H9 (cell line): ENCODE measurements at regions not wholly inside any gene's neighbourhood (a gene's known extent, or its start where the extent isn't known, plus 50 kb on each side); places are given as distances from the start of the nearest gene placed in this dataset.

Source experiments
- DNase-seq: peaks from one replicate; pipeline ENCODE4 v3.0.0-alpha.2; 2017
- H2AFZ ChIP-seq: one replicate; pipeline ENCODE4 v1.6.1; 2013; ENCODE audit warnings: mild to moderate bottlenecking, low read length, control low read depth, moderate library complexity
- H2AK5ac ChIP-seq: 2 replicates; pipeline ENCODE4 v1.6.1; 2013; ENCODE audit warnings: low read length, control low read depth, mixed read lengths; ENCODE audit not compliant: insufficient read length
- H2BK120ac ChIP-seq: one replicate; pipeline ENCODE4 v1.6.1; 2013; ENCODE audit warnings: low read depth, mild to moderate bottlenecking, low read length, control low read depth, inconsistent platforms; ENCODE audit not compliant: poor library complexity, severe bottlenecking
- H2BK12ac ChIP-seq: 2 replicates; pipeline ENCODE4 v1.6.1; 2013; ENCODE audit warnings: low read length, control low read depth, mixed read lengths, low read depth; ENCODE audit not compliant: insufficient read length
- H2BK15ac ChIP-seq: 2 replicates; pipeline ENCODE4 v1.6.1; 2013; ENCODE audit warnings: low read depth, low read length, control low read depth
- H2BK20ac ChIP-seq: one replicate; pipeline ENCODE4 v1.6.1; 2013; ENCODE audit warnings: low read depth, mild to moderate bottlenecking, low read length, control low read depth, inconsistent platforms; ENCODE audit not compliant: poor library complexity, severe bottlenecking
- H2BK5ac ChIP-seq: 2 replicates; pipeline ENCODE4 v1.6.1; 2013; ENCODE audit warnings: low read length, control low read depth, mixed read lengths; ENCODE audit not compliant: insufficient read length
- H3K14ac ChIP-seq: 2 replicates; pipeline ENCODE4 v1.6.1; 2013; ENCODE audit warnings: low read length, control low read depth; ENCODE audit not compliant: insufficient read depth
- H3K18ac ChIP-seq: 2 replicates; pipeline ENCODE4 v1.6.1; 2013; ENCODE audit warnings: low read depth, mild to moderate bottlenecking, mixed read lengths, low read length, control low read depth; ENCODE audit not compliant: insufficient read length
- H3K23ac ChIP-seq: 2 replicates; pipeline ENCODE4 v1.6.1; 2013; ENCODE audit warnings: low read length, control low read depth, mixed read lengths, low read depth; ENCODE audit not compliant: insufficient read length
- H3K23me2 ChIP-seq: 2 replicates; pipeline ENCODE4 v1.6.1; 2013; ENCODE audit warnings: low read depth, mild to moderate bottlenecking, mixed read lengths, low read length, control low read depth; ENCODE audit not compliant: insufficient read length, poor library complexity, severe bottlenecking
- H3K27ac ChIP-seq: 2 replicates; pipeline ENCODE4 v1.5.1; 2013; ENCODE audit warnings: low read length, control low read depth, mixed read lengths, low read depth; ENCODE audit not compliant: insufficient read length
- H3K27me3 ChIP-seq: 2 replicates; pipeline ENCODE4 v1.6.1; 2013; ENCODE audit warnings: low read length, control low read depth, inconsistent platforms; ENCODE audit not compliant: insufficient read depth
- H3K4ac ChIP-seq: 2 replicates; pipeline ENCODE4 v1.6.1; 2013; ENCODE audit warnings: low read depth, mild to moderate bottlenecking, control low read depth, inconsistent platforms, low read length, moderate library complexity
- H3K4me1 ChIP-seq: 2 replicates; pipeline ENCODE4 v1.6.1; 2013; ENCODE audit warnings: low read length, control low read depth, inconsistent platforms; ENCODE audit not compliant: insufficient read depth
- H3K4me2 ChIP-seq: 2 replicates; pipeline ENCODE4 v1.6.1; 2013; ENCODE audit warnings: low read length, control low read depth, mixed read lengths; ENCODE audit not compliant: insufficient read length, insufficient read depth
- H3K56ac ChIP-seq: 2 replicates; pipeline ENCODE4 v1.6.1; 2013; ENCODE audit warnings: low read depth, mild to moderate bottlenecking, mixed read lengths, low read length, control low read depth; ENCODE audit not compliant: insufficient read length
- H3K79me1 ChIP-seq: 2 replicates; pipeline ENCODE4 v1.6.1; 2013; ENCODE audit warnings: low read depth, mild to moderate bottlenecking, moderate library complexity, low read length, control low read depth, inconsistent platforms; ENCODE audit not compliant: insufficient read depth, poor library complexity, severe bottlenecking
- H3K79me2 ChIP-seq: 2 replicates; pipeline ENCODE4 v1.6.1; 2013; ENCODE audit warnings: low read length, control low read depth, inconsistent platforms; ENCODE audit not compliant: insufficient read depth
- H3K9ac ChIP-seq: 2 replicates; pipeline ENCODE4 v1.6.1; 2013; ENCODE audit warnings: low read length, control low read depth, mixed read lengths; ENCODE audit not compliant: insufficient read length; ENCODE audit errors: extremely low read depth
- H3K9me3 ChIP-seq: one replicate; pipeline ENCODE4 v1.6.1; 2013; ENCODE audit warnings: low read depth, low read length, inconsistent platforms; ENCODE audit not compliant: control insufficient read depth
- H3T11ph ChIP-seq: one replicate; pipeline ENCODE4 v1.6.1; 2013; ENCODE audit warnings: mild to moderate bottlenecking, low read length, control low read depth, inconsistent platforms
- H4K20me1 ChIP-seq: one replicate; pipeline ENCODE4 v1.6.1; 2013; ENCODE audit not compliant: control insufficient read depth, insufficient read length, insufficient read depth
- H4K5ac ChIP-seq: 2 replicates; pipeline ENCODE4 v1.6.1; 2013; ENCODE audit warnings: low read depth, mild to moderate bottlenecking, mixed read lengths, low read length, control low read depth; ENCODE audit not compliant: insufficient read length
- H4K8ac ChIP-seq: replicated peaks from 2 replicates; pipeline ENCODE4 v1.6.1; 2013; ENCODE audit warnings: low read length, control low read depth, mixed read lengths, low read depth; ENCODE audit not compliant: insufficient read length
- H4K91ac ChIP-seq: 2 replicates; pipeline ENCODE4 v1.6.1; 2013; ENCODE audit warnings: low read depth, mild to moderate bottlenecking, moderate library complexity, mixed read lengths, low read length, control low read depth; ENCODE audit not compliant: insufficient read length
- H3K27ac Mint-ChIP-seq, 3 experiments: 2 replicates in 2 of 3; 3 replicates in 1 of 3; pipeline ENCODE4 v1.8.0; 2020 to 2021; ENCODE audit warnings: mixed read lengths in 3 of 3, mild to moderate bottlenecking in 1 of 3, moderate library complexity in 1 of 3
- H3K27me3 Mint-ChIP-seq: 2 replicates; pipeline ENCODE4 v1.8.0; 2021; ENCODE audit warnings: low read depth, mild to moderate bottlenecking, moderate library complexity, mixed read lengths
- H3K36me3 Mint-ChIP-seq, 3 experiments: 2 replicates in 2 of 3; 3 replicates in 1 of 3; pipeline ENCODE4 v1.8.0; 2020 to 2021; ENCODE audit warnings: low read depth in 3 of 3, mixed read lengths in 3 of 3; ENCODE audit not compliant: insufficient read depth in 1 of 3
- H3K4me1 Mint-ChIP-seq, 2 experiments: 2 replicates each; pipeline ENCODE4 v1.8.0; 2020; ENCODE audit warnings: mixed read lengths in 2 of 2
- H3K4me3 Mint-ChIP-seq, 2 experiments: 2 replicates in 1 of 2; 3 replicates in 1 of 2; pipeline ENCODE4 v1.8.0; 2020 to 2021; ENCODE audit warnings: mild to moderate bottlenecking in 2 of 2, mixed read lengths in 2 of 2, moderate library complexity in 1 of 2
- H3K9me3 Mint-ChIP-seq, 2 experiments: 2 replicates in 1 of 2; 3 replicates in 1 of 2; pipeline ENCODE4 v1.8.0; 2020; ENCODE audit warnings: mild to moderate bottlenecking in 2 of 2, mixed read lengths in 2 of 2, moderate library complexity in 1 of 2
- CTCF ChIP-seq: fragments of 200-600 bp; sonication (generic); conservative IDR thresholded peaks from 3 replicates; pipeline ENCODE4 v1.8.0; 2021; ENCODE audit warnings: antibody characterized with exemption, mild to moderate bottlenecking
- WGBS: extraction: QIAGEN DNeasy Blood & Tissue Kit; methylation state at CpG from one replicate; pipeline ENCODE4 v1.1.7; 2013; ENCODE audit warnings: missing lambda C conversion rate, low lambda C conversion rate, mixed read lengths; ENCODE audit not compliant: insufficient read length; ENCODE audit errors: extremely low coverage; 5-methylcytosine and 5-hydroxymethylcytosine counted together

GRCh38 chr4:178026999-178027398, 584.8 kb upstream of the AGA start:
- no peak overlapping the region for H2BK15ac ChIP-seq
- no peak for TF ChIP-seq CTCF
- no peak overlapping the region for H2AFZ ChIP-seq
- no peak overlapping the region for H4K91ac ChIP-seq
- H3K18ac ChIP-seq = no peak overlapping the region
- no peak overlapping the region for H3K27ac ChIP-seq
- Mint-ChIP-seq H3K27ac (no peak overlapping the region), H3K36me3 (no peaks in the 10 kb centered on the region; a peak in 1 of 7 replicates), H3K4me3 (no peak overlapping the region), H3K9me3 (no peaks in the 10 kb centered on the region), H3K27me3 (no peaks in the 10 kb centered on the region), H3K4me1 (no peaks in the 10 kb centered on the region)
- no CpG with 5 or more reads among the region's 3 CpGs for WGBS
- no peak overlapping the region for H3K4ac ChIP-seq
- H4K5ac ChIP-seq = no peak overlapping the region
- H4K20me1 ChIP-seq = no peaks in the 10 kb centered on the region
- no peak overlapping the region for H4K8ac ChIP-seq
- H3K27me3 ChIP-seq = no peaks in the 10 kb centered on the region
- no peak overlapping the region for H3K9ac ChIP-seq
- H3K4me1 ChIP-seq = no peaks in the 10 kb centered on the region
- no peak overlapping the region for H2BK120ac ChIP-seq
- H3K14ac ChIP-seq = no peak overlapping the region
- H3K56ac ChIP-seq = no peak overlapping the region
- H3T11ph ChIP-seq = no peak overlapping the region
- DNase-seq = no peak
- no peak overlapping the region for H3K4me2 ChIP-seq
- no peaks in the 10 kb centered on the region for H3K23me2 ChIP-seq
- H3K23ac ChIP-seq = no peak overlapping the region
- no peak overlapping the region for H2BK20ac ChIP-seq
- no peak overlapping the region for H2AK5ac ChIP-seq
- H2BK5ac ChIP-seq = no peak overlapping the region
- no peak overlapping the region for H2BK12ac ChIP-seq
- no peaks in the 10 kb centered on the region for H3K79me1 ChIP-seq
- no peaks in the 10 kb centered on the region for H3K9me3 ChIP-seq
- no peaks in the 10 kb centered on the region for H3K79me2 ChIP-seq
